Heart left ventricle (tissue), 13 donors: ENCODE measurements at regions not wholly inside any gene's neighbourhood (a gene's known extent, or its start where the extent isn't known, plus 50 kb on each side); places are given as distances from the start of the nearest gene placed in this dataset.

ENCODE experiments used
- POLR2A ChIP-seq, 2 donors: fragments of 450-650 bp; IDR thresholded peaks; one replicate each; pipeline ENCODE4 v1.6.1; 2017; ENCODE audit warnings: antibody characterized with exemption in 2 of 2, mild to moderate bottlenecking in 2 of 2, moderate library complexity in 2 of 2
- TF ChIP-seq, protein P1 (sequence below), 12 donors: fragments of 200-600 bp; sonication (generic) in 4 of 12; IDR thresholded peaks; one replicate each; pipeline versions ENCODE4 v1.5.0 to v1.8.0; 2018 to 2022; ENCODE audit warnings: antibody characterized with exemption in 12 of 12, mild to moderate bottlenecking in 5 of 12
- donor health status: ischemic (EF 13 %, LVEDD 7.1; RV severe dilation, severe dysfunction).
- donor health status: DM: no; HTN: yes; CAD: no.
- donor health status: DM: no; HTN: no; CAD: no.
- donor health status: ischemic (EF 25% LVEDD 6.9; RV normal size, moderate dysfunction).
- donor health status: ischemic (EF 25% LVEDD 5.7; RV mildly dilated, moderate dysfunction).
- donor health status: ischemic (EF 35%, LVEDD 5.7; RV mildly dilated, moderate dysfunction).
- donor health status: nonischemic (EF 11% LVEDD 7.7; RV severe dilation, severe dysfunction).
- donor health status: DM: yes; HTN: yes; CAD: no.
- donor health status: PGD.
- donor health status: ischemic (EF 29% LVEDD 5.4; RV normal size, mild dysfunction).
- donor health status: nonischemic (EF 23%, LVEDD 6.1; RV moderate dilation, normal function).

DNA sequence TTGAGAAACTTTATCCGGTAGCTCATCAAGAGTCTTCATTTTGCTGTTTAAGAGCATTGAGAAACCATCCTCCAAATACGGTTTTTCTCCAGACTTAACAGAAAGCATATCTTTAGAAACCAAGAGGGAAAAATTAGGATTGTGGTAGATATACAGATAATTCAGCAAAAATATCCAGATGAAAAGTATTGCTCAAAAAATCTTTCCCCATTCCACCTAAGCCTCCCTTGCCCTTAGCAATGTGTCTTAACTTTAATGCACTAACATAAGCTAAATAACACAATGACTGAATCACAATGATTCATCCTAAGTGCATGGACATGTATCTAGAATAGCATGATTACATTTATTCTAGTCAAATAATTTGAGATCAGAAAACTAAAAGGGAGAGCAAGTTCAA, 130.3 kb upstream of the TARS1 start:
- TF ChIP-seq, protein P1, sequence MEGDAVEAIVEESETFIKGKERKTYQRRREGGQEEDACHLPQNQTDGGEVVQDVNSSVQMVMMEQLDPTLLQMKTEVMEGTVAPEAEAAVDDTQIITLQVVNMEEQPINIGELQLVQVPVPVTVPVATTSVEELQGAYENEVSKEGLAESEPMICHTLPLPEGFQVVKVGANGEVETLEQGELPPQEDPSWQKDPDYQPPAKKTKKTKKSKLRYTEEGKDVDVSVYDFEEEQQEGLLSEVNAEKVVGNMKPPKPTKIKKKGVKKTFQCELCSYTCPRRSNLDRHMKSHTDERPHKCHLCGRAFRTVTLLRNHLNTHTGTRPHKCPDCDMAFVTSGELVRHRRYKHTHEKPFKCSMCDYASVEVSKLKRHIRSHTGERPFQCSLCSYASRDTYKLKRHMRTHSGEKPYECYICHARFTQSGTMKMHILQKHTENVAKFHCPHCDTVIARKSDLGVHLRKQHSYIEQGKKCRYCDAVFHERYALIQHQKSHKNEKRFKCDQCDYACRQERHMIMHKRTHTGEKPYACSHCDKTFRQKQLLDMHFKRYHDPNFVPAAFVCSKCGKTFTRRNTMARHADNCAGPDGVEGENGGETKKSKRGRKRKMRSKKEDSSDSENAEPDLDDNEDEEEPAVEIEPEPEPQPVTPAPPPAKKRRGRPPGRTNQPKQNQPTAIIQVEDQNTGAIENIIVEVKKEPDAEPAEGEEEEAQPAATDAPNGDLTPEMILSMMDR (IDR thresholded peaks at IDR 0.05): no peak
- no peak for TF ChIP-seq POLR2A (IDR thresholded peaks at IDR 0.05)
